GM21447 (cell line): ENCODE measurements at regions not wholly inside any gene's neighbourhood (a gene's known extent, or its start where the extent isn't known, plus 50 kb on each side); places are given as distances from the start of the nearest gene placed in this dataset.

Experiments
- ATAC-seq: cut with Tn5 transposase; IDR thresholded peaks from one replicate; pipeline ENCODE4 v1.9.1; 2021; ENCODE audit not compliant: unreplicated experiment

- no peak for ATAC-seq
These were observed 409.4 kb downstream of the GATA3 start for GRCh38 chr10:8463853-8464252.

GRCh38 chr10:8468477-8468876 is 414.0 kb downstream of the GATA3 start:
- ATAC-seq, result no peak

- no peak for ATAC-seq
These were observed 418.7 kb downstream of the GATA3 start for GRCh38 chr10:8473205-8473604.

- ATAC-seq, result no peak
These were observed 422.8 kb downstream of the GATA3 start for GRCh38 chr10:8477300-8477699.

GRCh38 chr10:8481718-8482504 is 427.4 kb downstream of the GATA3 start:
- no peak for ATAC-seq

- ATAC-seq, result no peak
These were observed 430.5 kb downstream of the GATA3 start for GRCh38 chr10:8485032-8485431.

GRCh38 chr10:8487346-8487745 is 432.9 kb downstream of the GATA3 start:
- no peak for ATAC-seq

- no peak for ATAC-seq
These were observed 434.7 kb downstream of the GATA3 start for GRCh38 chr10:8489232-8489631.

- ATAC-seq, result no peak
These were observed 435.3 kb downstream of the GATA3 start for GRCh38 chr10:8489823-8490222.

- ATAC-seq, result no peak
These were observed 443.8 kb downstream of the GATA3 start for GRCh38 chr10:8498290-8498689.

GRCh38 chr10:8498881-8499280 is 444.4 kb downstream of the GATA3 start:
- no peak for ATAC-seq

- no peak for ATAC-seq
These were observed 444.8 kb downstream of the GATA3 start for GRCh38 chr10:8499312-8499711.

- ATAC-seq, result no peak
These were observed 445.4 kb downstream of the GATA3 start for GRCh38 chr10:8499752-8500390.

- no peak for ATAC-seq
These were observed 448.1 kb downstream of the GATA3 start for GRCh38 chr10:8502573-8502972.

GRCh38 chr10:8504499-8504898 is 450.0 kb downstream of the GATA3 start:
- no peak for ATAC-seq

- ATAC-seq, result no peak
These were observed 452.7 kb downstream of the GATA3 start for GRCh38 chr10:8507156-8507555.

- no peak for ATAC-seq
These were observed 454.4 kb downstream of the GATA3 start for GRCh38 chr10:8508882-8509281.

GRCh38 chr10:8510471-8510870 is 456.0 kb downstream of the GATA3 start:
- ATAC-seq, result no peak

- no peak for ATAC-seq
These were observed 456.5 kb downstream of the GATA3 start for GRCh38 chr10:8511026-8511425.

GRCh38 chr10:8513155-8514147 is 459.0 kb downstream of the GATA3 start:
- no peak for ATAC-seq

GRCh38 chr10:8520382-8520781 is 465.9 kb downstream of the GATA3 start:
- ATAC-seq, result no peak
